ENCODE measurements at regions not wholly inside any gene's neighbourhood (a gene's known extent, or its start where the extent isn't known, plus 50 kb on each side); places are given as distances from the start of the nearest gene placed in this dataset.
"Not testable (repeated sequence)": the region's sequence is repeated elsewhere in the genome, so short reads cannot be mapped to it uniquely, and the experiment has no call there.

GRCh38 chr18:22283855-22284254 is 114.5 kb downstream of the GATA6 start:
- not testable (repeated sequence) for DNase-seq

GRCh38 chr18:22283397-22283796 is 114.0 kb downstream of the GATA6 start:
- no peak for DNase-seq

GRCh38 chr18:22283116-22283395 is 113.7 kb downstream of the GATA6 start:
- DNase-seq: peak; percentile 8

DNA sequence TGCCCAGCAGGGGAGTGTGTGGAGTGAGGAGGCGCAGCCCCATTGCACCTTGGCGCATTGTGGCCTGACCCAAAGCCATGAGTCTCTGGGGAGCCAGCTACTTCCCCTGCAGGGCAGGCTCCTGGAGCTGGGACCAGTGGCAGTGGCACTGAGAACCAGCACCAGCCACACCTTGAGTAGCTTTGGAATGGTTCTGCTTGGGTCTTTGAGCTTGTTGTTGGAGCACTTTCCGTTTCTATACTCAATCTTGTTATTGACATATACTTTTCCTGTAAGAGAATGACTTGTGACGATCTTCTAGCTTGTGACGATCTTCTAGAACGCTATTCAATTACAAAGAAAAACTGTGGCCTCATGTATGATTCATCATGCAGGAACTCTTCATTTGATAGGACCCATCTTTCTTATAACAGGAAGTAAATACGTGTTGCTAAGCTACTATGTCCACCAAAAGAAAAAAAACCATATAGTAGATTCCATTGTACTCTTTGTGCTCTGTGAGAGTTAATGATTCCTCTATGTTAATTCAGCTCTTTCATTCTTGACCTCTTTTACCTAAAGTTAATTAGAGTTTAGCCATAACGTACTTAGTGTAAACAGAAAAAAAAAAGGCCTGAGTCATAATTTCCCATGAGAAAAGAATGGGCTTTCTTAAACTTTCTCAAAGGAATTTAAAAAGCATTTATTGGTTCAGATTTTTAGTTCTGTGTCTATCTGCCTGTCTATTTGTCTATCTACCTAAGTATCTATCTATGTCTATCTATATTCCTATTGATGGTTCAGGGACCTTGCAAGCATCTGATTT is 113.1 kb downstream of the GATA6 start:
- peak; percentile 75 for DNase-seq

DNA sequence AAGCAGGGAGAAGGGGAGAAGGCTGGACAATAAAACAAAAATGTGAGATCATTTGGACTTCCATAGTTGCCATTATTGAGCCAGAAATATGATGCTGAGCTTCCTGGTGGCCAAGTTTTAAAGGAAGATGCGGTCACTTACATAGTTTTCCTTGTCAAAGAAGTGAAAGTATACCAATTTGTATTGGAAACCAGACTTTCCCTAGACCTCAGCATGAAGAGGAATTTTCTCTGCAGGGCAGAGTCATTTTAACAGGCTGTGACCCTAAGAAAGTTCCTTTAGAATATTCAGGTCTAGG is 111.0 kb downstream of the GATA6 start:
- no peak for DNase-seq

- DNase-seq: no peak
Observed at GRCh38 chr18:22279741-22280452, 110.5 kb downstream of the GATA6 start.

GRCh38 chr18:22278798-22279197 is 109.4 kb downstream of the GATA6 start:
- no peak for DNase-seq

DNA sequence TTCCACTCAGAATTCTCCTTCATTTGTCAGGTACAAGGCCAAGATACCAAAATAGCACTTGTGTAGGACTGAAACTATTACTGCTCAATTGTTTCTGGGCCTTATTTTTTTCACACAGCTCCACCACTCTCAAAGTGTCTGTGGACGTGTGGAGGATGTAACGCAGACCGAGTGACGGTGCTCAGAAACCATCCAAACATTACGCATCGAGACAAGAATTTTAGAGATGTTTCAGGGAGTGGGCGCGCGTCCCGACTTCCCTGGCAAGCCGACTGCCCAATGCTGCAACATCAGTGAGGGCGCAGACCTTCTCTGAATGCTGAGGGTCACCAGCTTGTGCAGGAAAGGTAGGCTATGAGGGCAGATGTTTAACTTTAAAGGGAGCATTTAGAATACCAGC is 108.4 kb downstream of the GATA6 start:
- no peak for DNase-seq

GRCh38 chr18:22276334-22276713 is 106.9 kb downstream of the GATA6 start:
- no peak for DNase-seq

GRCh38 chr18:22275706-22276333 is 106.4 kb downstream of the GATA6 start:
- DNase-seq: no peak

DNA sequence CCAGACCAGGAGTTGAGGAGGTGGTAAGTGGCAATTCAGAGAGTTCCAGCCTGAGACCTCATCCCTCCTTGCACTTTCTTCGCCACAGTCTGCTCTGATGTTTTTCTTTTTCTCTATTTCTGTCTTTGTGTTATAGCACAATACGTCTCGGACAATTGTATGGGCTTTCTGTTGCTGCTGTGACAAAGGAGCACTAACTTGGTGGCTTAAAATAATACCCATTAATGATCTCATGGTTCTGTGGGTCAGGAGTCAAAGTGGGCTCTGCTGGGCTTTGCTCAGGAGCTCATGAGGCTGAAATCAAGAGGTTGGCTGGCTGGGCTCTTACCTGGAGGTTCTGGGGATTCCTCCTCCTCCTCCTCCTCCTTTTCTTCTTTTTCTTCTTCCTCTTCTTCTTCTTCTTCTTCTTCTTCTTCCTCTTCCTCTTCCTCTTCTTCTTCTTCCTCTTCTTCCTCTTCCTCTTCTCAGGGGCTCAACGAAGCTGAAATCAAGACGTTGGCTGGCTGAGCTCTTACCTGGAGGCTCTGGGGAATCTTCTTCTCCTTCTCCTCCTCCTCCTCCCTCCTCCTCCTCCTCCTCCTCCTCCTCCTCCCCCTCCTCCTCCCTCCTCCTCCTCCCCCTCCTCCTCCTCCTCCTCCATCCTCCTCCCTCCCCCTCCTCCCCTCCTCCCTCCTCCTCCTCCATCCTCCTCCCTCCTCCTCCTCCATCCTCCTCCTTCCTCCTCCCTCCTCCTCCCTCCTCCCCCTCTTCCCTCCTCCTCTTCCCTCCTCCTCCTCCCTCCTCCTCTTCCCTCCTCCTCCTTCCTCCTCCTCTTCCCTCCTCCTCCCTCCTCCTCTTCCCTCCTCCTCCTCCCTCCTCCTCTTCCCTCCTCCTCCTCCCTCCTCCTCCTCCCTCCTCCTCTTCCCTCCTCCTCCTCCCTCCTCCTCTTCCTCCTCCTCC is 104.0 kb downstream of the GATA6 start:
- no peak for DNase-seq

GRCh38 chr18:22272242-22272641 is 102.9 kb downstream of the GATA6 start:
- DNase-seq: no peak

GRCh38 chr18:22271030-22271429 is 101.6 kb downstream of the GATA6 start:
- DNase-seq: no peak

DNA sequence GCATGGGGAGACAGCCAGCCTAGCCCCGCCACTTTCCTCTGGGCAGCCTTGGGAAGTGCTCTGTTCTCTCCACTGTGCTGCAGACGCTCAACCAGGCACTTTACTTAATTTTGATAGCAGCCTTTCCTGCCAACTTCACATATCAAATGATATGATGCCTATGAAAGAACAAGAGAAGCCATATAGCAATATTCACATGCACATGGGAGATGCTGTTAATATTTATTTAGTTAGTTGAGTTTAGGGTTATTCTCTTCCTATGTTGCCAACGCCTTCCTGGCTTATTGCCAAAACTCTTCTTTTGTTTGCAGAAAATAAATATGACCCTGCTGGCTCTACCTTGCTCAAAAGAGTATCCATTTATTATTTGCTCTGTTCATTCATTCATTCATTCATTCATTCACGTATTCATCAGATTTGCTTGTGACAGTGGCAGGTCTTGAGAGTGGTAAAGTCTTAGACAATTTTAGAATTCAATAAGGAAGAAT is 99.3 kb downstream of the GATA6 start:
- DNase-seq: no peak

- DNase-seq: no peak
Observed at GRCh38 chr18:22267697-22268096, 98.3 kb downstream of the GATA6 start.

DNA sequence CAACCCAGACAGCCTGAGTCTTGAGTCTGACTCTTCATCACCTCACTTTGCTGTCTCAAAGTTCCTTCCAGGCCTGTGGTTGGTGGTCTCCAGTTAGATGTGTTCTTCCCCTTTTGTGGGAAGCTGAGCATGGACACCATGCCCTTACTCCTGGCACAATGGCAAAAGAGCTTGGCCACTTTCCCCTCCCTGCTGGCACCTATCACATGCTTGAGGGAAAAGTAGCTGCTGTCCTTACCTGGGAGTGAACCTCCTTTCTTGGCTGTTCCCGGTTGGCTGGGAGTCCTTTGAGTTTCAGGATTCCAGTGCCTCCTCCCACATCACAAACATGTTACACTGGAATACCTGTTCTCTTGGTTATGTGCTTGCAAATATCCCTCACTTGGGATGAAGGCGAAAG is 97.8 kb downstream of the GATA6 start:
- DNase-seq: no peak

- DNase-seq: no peak
Observed at GRCh38 chr18:22265838-22266237, 96.4 kb downstream of the GATA6 start.

GRCh38 chr18:22260208-22260820 is 90.9 kb downstream of the GATA6 start:
- DNase-seq: no peak

DNA sequence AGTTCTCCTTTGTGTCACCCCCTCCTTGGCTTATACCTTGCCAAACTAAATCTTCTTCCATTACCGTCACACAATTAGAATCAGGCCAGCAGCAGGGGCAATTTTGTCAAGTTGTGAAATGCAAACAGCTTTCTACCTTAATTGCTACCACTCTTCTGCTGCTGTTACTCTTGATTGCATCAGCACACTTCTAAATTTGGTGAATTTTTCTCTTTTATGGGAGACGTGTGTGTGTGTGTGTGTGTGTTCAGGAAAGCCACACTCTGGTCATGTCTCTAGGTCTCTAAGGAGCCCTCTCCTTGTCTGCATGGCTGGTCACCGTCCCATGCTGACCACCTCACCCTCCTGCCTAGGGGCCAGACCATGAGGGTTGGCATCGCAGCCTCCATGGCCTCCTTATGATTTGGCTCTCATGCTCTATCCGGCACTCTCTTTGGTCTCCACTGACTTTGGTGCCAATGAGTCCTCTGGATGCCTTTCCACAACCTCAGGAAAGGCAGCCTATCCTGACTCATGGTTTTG is 87.7 kb downstream of the GATA6 start:
- no peak for DNase-seq

- DNase-seq: no peak
Observed at GRCh38 chr18:22254088-22254487, 84.7 kb downstream of the GATA6 start.

DNA sequence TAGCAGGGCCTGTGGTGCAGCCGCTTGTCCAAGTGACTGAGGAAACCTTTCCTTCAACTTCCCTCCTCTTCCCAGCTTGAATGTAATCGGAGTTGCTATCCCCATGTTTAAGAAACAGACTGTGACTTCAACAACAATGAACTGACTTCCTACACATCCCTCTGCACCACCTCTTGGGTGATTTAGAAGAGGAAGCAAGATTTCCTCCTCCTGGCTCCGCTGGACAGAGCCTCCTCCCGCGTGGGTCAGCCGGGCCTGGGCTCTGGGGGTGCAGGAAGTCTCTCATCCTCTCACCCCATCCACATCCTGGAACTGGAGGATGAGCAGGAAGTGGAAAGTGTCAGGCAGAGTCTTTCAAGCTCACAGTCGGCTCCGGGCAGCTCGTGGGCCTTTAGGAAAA is 84.3 kb downstream of the GATA6 start:
- no peak for DNase-seq

DNA sequence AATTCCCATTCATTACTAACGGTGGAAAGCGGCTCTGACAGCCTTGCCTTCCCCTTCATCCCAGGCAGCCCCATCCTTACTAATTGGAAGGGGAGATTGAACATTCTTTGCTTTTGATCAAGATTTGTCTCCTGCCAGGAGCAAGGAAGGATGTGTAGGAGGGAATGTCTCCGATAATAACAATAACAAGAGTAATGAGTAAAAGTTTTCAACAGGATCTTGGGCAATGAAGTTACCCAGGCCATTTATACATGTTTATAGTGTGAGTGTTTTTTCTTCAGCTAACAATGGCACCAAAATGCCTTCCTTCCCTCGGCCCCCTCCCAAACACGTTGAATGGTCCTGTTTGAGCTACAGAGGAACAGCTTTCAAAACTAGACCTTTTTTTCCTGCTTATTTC is 83.8 kb downstream of the GATA6 start:
- no peak for DNase-seq

All from MV-4-11 (cell line).